ENCODE measurements at regions not wholly inside any gene's neighbourhood (a gene's known extent, or its start where the extent isn't known, plus 50 kb on each side); places are given as distances from the start of the nearest gene placed in this dataset.

DNA sequence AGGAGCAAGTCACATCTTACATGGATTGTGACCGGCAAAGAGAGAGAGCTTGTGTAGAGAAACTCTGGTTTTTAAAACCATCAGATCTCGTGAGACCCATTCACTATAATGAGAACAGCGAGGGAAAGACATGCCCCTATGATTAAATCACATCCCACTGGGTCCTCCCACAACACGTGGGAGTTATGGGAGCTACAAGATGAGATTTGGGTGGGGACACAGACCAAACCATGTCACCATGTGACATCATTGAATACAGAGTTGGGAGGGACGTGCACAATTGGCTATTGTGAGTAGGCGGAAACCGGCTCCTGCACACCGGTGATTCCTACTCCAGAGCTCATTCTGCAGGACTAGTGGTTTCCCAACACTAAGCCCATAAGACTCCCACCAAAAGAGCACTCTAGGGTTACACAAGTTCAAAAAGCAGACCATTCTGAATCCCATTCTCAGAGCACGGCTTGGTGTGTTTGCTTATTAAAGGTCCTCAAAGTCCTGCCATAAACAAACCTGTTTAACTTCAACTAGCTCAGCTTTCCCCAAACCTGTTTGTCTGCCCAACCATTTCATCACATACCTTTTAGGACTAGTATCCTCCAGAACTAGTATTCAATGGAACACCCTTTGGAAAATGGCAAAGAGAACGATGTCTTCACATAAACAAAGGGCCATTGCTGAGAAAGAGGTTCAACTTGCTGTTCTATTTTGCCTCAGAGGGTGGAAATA lies 167.6 kb downstream of the TLE3 start:
- ATAC-seq = no peak
- FAIRE-seq = peak; percentile 32
- TF ChIP-seq NPAS2 (CRISPR knock-in tag; IDR thresholded peaks at IDR 0.05; ENCODE audit: borderline replicate concordance) = no peak
- no peak for TF ChIP-seq EP300 (IDR thresholded peaks at IDR 0.05)
- TF ChIP-seq GATA3 (IDR thresholded peaks at IDR 0.05; ENCODE audit: borderline replicate concordance) = no peak
- no peak for TF ChIP-seq CHD4 (IDR thresholded peaks at IDR 0.05; ENCODE audit: borderline replicate concordance)
- no peak for TF ChIP-seq RNF2 (IDR thresholded peaks at IDR 0.05; ENCODE audit: borderline replicate concordance, low read depth)
- TF ChIP-seq KDM1A (IDR thresholded peaks at IDR 0.05; ENCODE audit: low read depth) = no peak
- TF ChIP-seq, protein P1, sequence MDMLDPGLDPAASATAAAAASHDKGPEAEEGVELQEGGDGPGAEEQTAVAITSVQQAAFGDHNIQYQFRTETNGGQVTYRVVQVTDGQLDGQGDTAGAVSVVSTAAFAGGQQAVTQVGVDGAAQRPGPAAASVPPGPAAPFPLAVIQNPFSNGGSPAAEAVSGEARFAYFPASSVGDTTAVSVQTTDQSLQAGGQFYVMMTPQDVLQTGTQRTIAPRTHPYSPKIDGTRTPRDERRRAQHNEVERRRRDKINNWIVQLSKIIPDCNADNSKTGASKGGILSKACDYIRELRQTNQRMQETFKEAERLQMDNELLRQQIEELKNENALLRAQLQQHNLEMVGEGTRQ (IDR thresholded peaks at IDR 0.05) = no peak
- H3K4me2 ChIP-seq = no peak overlapping the region
- H3K4me3 ChIP-seq = no peak overlapping the region
- no peak overlapping the region for H3K27ac ChIP-seq
- POLR2A ChIA-PET = no interaction called here
- CTCF ChIA-PET = interaction anchor here (1.3 to 1.4 kb wide), 2 partner anchors 23 to 25 kb away, joined by 3 to 6 read pairs; no protein-coding TSS in a partner anchor
- peaks cover 25% of the 10 kb centered on the region for H3K9me3 ChIP-seq
- WGBS (ENCODE audit: missing lambda C conversion rate) = 40% methylated on average over 10 of the region's 10 CpGs
- no peaks in the 10 kb centered on the region for H3K4me1 ChIP-seq
- no peak for DNase-seq (ENCODE audit: low read depth in 1 of 2, low spot score in 1 of 2)

DNA sequence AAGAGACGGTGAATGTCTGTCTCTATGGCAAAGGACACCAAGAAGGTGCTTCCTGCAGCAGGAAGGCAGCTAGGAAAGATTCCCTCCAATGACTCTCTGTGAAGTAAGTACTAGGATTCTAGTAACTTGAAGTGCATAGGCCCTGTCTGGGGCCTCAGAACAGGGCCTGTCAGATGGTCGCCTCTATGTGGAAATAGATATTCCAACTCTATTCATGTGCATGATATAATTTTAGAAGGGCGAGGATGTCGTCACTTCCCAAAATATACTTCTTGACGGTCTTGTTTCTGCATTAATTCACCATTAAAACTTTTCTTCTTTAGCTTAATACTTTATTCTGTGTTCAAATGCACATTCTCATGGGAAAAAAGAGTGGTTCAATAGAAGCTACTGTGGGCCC lies 167.0 kb downstream of the TLE3 start:
- ChIA-PET POLR2A (no interaction called here), CTCF (interaction anchor here (0.8 to 1.3 kb wide), 3 partner anchors 10 to 23 kb away, joined by 3 to 6 read pairs (median 3); no protein-coding TSS in a partner anchor)
- no peak for DNase-seq (ENCODE audit: low read depth in 1 of 2, low spot score in 1 of 2)
- no peak overlapping the region for H3K27ac ChIP-seq
- H3K9me3 ChIP-seq = peaks cover 22% of the 10 kb centered on the region; the same call in 1 of the 3 replicates
- no peaks in the 10 kb centered on the region for H3K4me1 ChIP-seq
- WGBS (ENCODE audit: missing lambda C conversion rate) = 23% methylated on average over 5 of the region's 5 CpGs
- TF ChIP-seq KDM5A (IDR thresholded peaks at IDR 0.05) = no peak
- TF ChIP-seq POLR2A (IDR thresholded peaks at IDR 0.05; ENCODE audit: low read length) = no peak
- TF ChIP-seq RAD21 (conservative IDR thresholded peaks at IDR 0.05 in 1 of 2, IDR thresholded peaks at IDR 0.05 in 1 of 2) = no peak
- no peak for TF ChIP-seq TP53 (CRISPR knock-in tag; IDR thresholded peaks at IDR 0.05)
- TF ChIP-seq CTCF (IDR thresholded peaks at IDR 0.05) = no peak
- no peak for TF ChIP-seq GATA3 (IDR thresholded peaks at IDR 0.05; ENCODE audit: borderline replicate concordance)
- no peak for TF ChIP-seq TFCP2L1 (CRISPR knock-in tag; IDR thresholded peaks at IDR 0.05)
- no peak for TF ChIP-seq HOXB5 (CRISPR knock-in tag; IDR thresholded peaks at IDR 0.05)
- no peak for TF ChIP-seq FOSB (CRISPR knock-in tag; IDR thresholded peaks at IDR 0.05)
- TF ChIP-seq EP300 (IDR thresholded peaks at IDR 0.05) = no peak
- TF ChIP-seq FOSL2 (IDR thresholded peaks at IDR 0.05) = no peak
- TF ChIP-seq FOSL2 (CRISPR knock-in tag; IDR thresholded peaks at IDR 0.05) = no peak
- no peak for TF ChIP-seq JUNB (IDR thresholded peaks at IDR 0.05)
- TF ChIP-seq HDAC2 (IDR thresholded peaks at IDR 0.05) = no peak
- TF ChIP-seq HOXB13 (CRISPR knock-in tag; IDR thresholded peaks at IDR 0.05; ENCODE audit: low read depth) = no peak
- no peak for TF ChIP-seq JUN (IDR thresholded peaks at IDR 0.05)
- TF ChIP-seq ZC3H11A (IDR thresholded peaks at IDR 0.05) = no peak
- TF ChIP-seq RNF2 (IDR thresholded peaks at IDR 0.05; ENCODE audit: borderline replicate concordance, low read depth) = no peak
- ATAC-seq = no peak
- no peak overlapping the region for H3K4me3 ChIP-seq
- FAIRE-seq = no peak
- no peak overlapping the region for H3K4me2 ChIP-seq

GRCh38 chr15:69931156-69931555 lies 166.6 kb downstream of the TLE3 start:
- WGBS (ENCODE audit: missing lambda C conversion rate) = 60% methylated on average over 5 of the region's 5 CpGs
- Histone ChIP-seq H3K4me3 (no peak overlapping the region), H3K4me2 (no peak overlapping the region), H3K27ac (no peak overlapping the region), H3K9me3 (peaks cover 18% of the 10 kb centered on the region; the same call in 1 of the 3 replicates), H3K4me1 (no peaks in the 10 kb centered on the region)
- ChIA-PET CTCF (interaction anchor here (0.8 to 1.4 kb wide), 4 partner anchors 11 to 24 kb away, joined by 3 to 6 read pairs (median 3); no protein-coding TSS in a partner anchor), POLR2A (no interaction called here)
- FAIRE-seq (no peak), DNase-seq (ENCODE audit: low read depth in 1 of 2, low spot score in 1 of 2) (no peak), ATAC-seq (no peak)
- TF ChIP-seq REST (IDR thresholded peaks at IDR 0.05) = no peak
- no peak for TF ChIP-seq POLR2A (IDR thresholded peaks at IDR 0.05; ENCODE audit: low read length)
- TF ChIP-seq, protein P2, sequence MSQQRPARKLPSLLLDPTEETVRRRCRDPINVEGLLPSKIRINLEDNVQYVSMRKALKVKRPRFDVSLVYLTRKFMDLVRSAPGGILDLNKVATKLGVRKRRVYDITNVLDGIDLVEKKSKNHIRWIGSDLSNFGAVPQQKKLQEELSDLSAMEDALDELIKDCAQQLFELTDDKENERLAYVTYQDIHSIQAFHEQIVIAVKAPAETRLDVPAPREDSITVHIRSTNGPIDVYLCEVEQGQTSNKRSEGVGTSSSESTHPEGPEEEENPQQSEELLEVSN (IDR thresholded peaks at IDR 0.05; ENCODE audit: borderline replicate concordance, low read depth) = no peak
- TF ChIP-seq, protein P3, sequence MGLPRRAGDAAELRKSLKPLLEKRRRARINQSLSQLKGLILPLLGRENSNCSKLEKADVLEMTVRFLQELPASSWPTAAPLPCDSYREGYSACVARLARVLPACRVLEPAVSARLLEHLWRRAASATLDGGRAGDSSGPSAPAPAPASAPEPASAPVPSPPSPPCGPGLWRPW (IDR thresholded peaks at IDR 0.05) = no peak
- no peak for TF ChIP-seq ELK1 (IDR thresholded peaks at IDR 0.05; ENCODE audit: low read depth, low read length)
